ENCODE measurements at regions not wholly inside any gene's neighbourhood (a gene's known extent, or its start where the extent isn't known, plus 50 kb on each side); places are given as distances from the start of the nearest gene placed in this dataset.

DNA sequence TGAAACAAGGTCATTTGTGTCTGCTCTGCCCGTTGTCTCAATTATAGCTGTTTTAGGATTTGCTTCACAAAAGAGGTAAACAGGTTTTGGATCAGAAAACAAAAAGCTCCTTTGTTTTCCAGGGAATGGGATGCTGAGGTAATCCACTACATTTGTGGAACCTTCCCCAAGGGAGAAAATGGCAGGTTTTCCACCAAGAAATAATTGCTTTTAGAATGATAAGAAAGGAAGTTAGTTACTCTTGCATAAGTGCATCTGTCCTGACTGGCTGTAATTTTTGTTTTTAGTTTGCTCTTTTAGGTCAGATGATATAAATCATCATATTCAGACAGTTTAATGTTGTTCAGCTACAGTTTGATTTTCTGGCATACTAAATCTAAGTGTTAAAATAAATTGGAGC, 198.5 kb upstream of the COL8A1 start:
- no peak for DNase-seq (ENCODE audit: low spot score)

GRCh38 chr3:99434190-99434589, 204.2 kb upstream of the COL8A1 start:
- no peak for DNase-seq (ENCODE audit: low spot score)

DNA sequence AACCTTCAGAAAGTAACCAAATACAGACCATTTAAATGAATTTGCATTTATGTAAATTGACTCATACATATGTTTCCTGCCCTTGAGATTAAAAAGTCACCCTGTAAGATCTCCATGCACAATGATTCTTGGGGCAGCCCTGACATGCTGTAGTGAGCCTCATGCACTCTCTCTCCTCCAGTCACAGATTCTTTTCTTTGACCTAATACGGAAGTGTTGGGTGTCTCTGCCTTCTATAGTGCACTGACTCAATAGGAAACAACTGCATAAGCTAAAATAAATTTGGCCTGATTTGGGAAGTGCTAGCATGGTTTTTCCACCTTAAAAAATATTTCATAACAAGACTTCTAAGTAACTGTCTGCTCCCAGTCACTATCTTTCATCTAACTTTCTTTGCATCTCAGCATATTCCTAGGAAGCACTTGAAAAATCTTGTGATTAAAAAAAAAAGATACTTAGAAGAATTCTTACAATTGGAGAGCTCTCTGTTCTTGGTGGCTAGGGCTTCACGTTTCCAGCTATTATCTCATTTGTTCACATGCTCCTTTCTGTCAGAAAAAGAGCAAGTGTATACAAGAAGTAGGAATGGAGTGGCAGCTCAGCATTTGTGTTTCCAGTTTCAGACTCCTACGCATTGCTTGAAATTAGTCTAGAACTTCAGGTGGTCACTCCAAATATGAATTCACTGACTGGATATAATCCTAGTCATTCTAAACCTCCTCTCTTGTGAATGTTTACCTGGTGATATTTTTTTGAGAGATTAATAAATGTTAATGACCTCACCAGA, 207.9 kb upstream of the COL8A1 start:
- DNase-seq (ENCODE audit: low spot score), result no peak

GRCh38 chr3:99429502-99429901, 208.9 kb upstream of the COL8A1 start:
- DNase-seq (ENCODE audit: low spot score), result no peak

- DNase-seq (ENCODE audit: low spot score), result no peak
Measured at GRCh38 chr3:99425930-99426329, 212.5 kb upstream of the COL8A1 start.

- no peak for DNase-seq (ENCODE audit: low spot score)
Measured at GRCh38 chr3:99419116-99419515, 219.3 kb upstream of the COL8A1 start.

DNA sequence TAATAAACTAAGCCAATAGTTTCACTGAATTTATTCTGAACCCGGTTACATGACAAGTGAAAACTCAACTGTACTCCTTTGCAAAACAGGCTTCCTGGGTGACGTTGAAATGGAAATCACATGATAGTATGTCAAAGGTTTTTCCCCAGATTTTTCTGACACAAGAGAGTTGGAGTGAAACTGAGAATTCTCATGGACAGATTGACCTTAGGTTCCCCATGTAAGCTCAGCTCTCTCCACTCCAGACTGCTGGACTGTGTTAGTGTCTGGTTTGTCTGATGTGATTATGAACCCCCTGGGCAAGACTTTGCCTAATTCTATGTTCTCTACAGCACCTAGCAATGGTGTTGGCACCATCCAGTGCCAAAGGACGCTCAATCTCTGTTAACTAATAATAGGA, 219.7 kb upstream of the COL8A1 start:
- DNase-seq (ENCODE audit: low spot score), result no peak

DNA sequence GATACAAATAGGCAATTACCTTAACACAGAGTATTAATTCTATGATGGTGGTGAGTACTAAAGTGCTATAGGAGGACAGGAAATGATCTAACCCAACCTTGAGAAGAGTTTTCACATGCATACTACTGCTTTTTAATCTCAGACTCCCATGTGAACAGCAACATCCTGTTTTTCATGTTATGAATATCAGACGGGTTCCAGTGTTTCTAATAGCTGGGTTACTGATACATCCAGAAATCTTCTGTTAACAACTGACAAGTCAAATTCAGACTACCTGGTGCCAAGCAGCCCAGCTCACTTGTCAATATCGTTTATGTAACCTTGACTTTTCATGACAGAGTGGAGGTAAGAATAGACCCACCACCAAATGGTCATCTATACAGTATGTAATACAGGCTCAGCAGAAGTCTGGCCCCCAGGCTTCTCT, 220.2 kb upstream of the COL8A1 start:
- no peak for DNase-seq (ENCODE audit: low spot score)

- DNase-seq (ENCODE audit: low spot score), result no peak
Measured at GRCh38 chr3:99413504-99413903, 224.9 kb upstream of the COL8A1 start.

GRCh38 chr3:99410789-99411311, 227.5 kb upstream of the COL8A1 start:
- no peak for DNase-seq (ENCODE audit: low spot score)

- DNase-seq (ENCODE audit: low spot score), result no peak
Measured at GRCh38 chr3:99409961-99410360, 228.4 kb upstream of the COL8A1 start.

DNA sequence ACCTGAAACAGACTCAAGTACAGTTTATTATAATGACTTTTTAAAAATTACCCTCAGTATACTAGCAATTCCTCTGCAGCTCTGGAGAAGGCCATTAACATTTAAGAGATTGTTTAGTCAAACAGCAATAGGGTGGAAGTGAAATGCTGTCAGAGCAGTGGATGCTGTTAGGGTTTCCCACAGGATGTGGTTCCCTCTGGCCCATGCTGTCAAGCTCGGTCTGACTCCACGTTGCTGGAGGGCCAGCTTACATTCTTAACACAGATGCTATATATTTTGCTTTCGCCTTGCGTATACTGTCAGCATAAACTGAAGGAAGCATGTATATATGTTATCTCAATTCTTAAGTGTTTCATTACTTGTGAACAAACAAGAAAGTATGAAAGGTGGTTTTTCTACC, 231.1 kb upstream of the COL8A1 start:
- no peak for DNase-seq (ENCODE audit: low spot score)

DNA sequence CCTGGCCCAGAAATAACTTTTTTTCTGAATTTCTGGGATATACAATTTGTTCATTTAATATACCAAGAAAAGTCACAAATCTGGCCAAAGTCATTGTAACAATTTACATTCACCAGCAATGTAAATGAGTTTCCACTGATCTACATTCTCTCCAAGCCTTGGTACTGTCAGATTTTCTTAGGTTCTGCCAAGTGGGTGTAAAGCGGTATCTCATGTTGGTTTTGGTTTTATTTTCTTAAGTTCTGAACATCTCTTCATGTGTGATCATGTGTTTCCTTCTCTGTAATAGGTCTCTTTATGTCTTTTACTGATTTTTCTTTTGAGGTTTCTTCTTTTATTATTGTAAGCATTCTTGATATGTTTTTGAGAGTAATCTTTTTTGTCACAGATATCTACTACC, 235.6 kb upstream of the COL8A1 start:
- no peak for DNase-seq (ENCODE audit: low spot score)

DNA sequence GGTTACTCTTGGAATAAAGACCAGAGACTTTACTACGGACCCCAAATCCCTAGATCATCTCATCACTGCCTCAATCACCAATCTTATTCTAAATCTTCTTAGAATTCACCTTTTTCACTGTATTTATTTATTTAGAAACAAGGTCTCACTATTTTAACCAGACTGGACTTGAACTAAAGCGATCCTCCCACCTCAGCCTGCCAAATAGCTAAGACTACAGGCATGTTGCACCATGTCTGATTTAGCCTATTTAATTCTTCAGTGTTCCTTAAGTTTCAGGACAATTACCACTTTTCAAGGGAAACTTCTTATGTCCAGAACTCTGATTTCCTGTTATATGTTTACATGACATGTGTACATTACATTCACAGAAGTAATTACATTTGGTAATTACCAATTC, 238.0 kb upstream of the COL8A1 start:
- no peak for DNase-seq (ENCODE audit: low spot score)

DNA sequence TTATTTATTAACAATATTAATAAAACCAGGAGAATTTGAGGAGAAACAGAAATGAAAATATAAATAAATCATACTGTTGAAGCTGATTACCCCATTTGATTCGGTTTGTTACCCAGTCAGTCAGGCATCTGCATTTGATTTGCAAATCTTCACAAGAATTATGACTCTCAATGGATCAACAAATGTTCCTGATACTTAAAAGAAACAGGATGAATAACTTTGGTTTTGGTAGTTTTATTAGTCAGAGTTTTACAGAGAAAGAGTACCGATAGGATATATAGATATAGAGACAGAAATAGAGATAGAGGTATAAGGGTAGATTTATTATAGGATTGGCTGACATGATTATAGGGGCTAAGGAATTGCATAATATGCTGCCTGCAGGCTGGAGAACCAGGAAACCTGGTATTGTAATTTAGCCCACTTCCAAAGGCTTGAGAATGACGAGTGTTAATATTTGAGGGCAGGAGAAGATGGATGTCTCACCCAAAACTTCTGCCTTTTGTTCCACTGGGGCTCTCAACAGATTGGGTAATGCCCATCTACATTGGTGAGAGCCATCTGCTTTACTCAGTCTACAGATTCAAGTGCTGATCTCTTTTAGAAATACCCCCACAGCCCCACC, 241.6 kb upstream of the COL8A1 start:
- no peak for DNase-seq (ENCODE audit: low spot score)

DNA sequence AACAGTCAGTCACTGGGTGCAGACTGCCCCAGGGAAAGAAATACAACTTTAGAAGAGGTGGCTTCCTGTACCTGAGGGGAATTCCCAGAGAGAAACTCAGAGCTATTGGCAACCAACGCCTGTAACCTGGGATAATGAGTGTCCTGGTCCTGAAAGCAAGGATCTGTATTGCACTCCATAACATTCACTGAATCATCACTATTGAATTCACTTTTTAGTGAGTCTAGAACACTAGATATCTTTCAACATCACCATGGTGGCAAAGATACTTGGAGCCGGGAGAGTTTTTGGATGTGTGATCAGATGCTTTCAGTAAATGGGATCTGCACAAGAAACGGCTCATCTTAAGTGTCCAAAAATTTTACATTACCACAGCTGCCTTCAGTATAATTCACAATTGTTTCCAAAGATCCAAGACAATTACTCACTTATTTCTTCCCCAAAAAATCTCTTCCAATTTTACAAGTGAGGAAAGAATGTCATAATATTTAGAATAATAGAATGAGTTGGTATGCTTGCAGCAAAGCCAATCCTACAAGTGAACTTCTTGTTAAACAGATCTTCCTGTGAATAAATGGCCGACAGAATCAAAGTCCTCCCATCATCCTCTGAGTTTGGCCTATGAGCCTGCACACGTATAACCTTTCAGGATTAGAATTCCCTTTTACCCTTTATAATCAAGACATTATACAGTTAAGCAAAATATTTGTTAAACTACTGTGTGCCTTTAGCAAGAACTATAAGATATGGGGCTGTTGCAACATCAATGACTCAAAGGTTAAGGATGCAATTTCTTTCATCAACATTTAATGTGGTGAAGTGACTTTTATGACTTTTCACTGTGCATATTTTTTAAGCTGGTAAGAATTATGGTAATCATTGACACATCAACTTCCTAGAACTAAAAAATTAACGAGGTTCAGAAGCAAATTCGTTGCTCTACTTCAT, 243.3 kb upstream of the COL8A1 start:
- no peak for DNase-seq (ENCODE audit: low spot score)

GRCh38 chr3:99393961-99394360, 244.4 kb upstream of the COL8A1 start:
- DNase-seq (ENCODE audit: low spot score), result no peak

- DNase-seq (ENCODE audit: low spot score), result no peak
Measured at GRCh38 chr3:99388780-99389179, 249.6 kb upstream of the COL8A1 start.

DNA sequence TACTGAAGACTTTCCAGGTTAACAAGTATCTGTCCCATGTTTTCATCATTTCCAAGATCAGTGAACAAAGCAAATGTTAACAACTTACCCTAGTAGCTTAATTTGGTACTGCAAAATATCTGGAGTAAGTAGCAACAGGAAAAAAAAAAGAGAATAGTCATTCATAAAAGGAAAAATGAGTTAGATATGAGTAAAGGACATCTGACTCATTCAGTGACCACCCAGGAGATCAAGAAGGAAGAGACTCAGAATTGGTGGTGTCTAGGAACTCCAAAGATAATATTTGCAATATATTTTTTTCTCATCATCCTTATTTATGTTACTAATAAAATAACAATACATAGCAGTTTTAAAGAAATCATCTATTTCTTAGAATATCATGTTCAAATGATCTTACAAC, 253.8 kb upstream of the COL8A1 start:
- no peak for DNase-seq (ENCODE audit: low spot score)

DNA sequence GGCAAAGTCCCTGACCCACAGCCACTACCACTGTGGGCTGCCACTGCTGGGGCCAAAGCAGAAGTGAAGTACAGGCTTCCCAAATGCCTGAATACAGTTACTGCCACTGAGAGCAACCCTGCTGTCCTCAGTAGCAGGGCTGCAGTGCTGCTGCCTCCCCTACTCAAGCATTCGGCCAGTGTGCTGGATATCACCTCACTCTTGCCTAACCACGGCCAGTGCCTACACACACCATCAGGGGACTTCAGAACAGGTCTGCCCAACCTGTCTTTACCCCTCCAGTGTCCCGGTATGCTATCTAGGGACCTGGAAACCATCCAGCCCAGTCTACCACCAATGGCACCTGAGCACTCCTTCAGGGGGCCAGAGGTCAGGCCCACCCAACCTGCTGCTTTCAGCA, 261.5 kb upstream of the COL8A1 start:
- no peak for DNase-seq (ENCODE audit: low spot score)

DNA sequence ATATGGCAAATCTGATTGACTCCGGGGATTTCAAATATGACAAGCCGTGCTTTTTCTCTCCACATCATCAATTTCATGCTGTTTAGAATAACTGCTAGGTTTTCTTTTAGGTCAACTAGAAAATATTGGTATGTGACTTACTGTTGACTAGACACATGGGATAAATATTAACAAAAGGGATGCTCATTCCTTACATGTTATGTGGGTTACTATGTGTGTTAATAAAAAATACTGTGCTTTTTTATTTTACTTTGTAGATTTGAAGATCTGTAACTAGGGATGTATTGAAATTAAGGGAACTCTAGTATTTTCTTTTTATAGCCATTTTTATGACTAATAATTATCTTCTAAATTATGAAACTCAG, 264.6 kb upstream of the COL8A1 start:
- DNase-seq (ENCODE audit: low spot score), result no peak

GRCh38 chr3:99373088-99373845, 265.1 kb upstream of the COL8A1 start:
- no peak for DNase-seq (ENCODE audit: low spot score)
